ENCODE measurements at regions not wholly inside any gene's neighbourhood (a gene's known extent, or its start where the extent isn't known, plus 50 kb on each side); places are given as distances from the start of the nearest gene placed in this dataset.
A peak's percentile ranks its signal among the peaks of the same experiment; 100 is the strongest.
"Not testable (repeated sequence)": the region's sequence is repeated elsewhere in the genome, so short reads cannot be mapped to it uniquely, and the experiment has no call there.

DNA sequence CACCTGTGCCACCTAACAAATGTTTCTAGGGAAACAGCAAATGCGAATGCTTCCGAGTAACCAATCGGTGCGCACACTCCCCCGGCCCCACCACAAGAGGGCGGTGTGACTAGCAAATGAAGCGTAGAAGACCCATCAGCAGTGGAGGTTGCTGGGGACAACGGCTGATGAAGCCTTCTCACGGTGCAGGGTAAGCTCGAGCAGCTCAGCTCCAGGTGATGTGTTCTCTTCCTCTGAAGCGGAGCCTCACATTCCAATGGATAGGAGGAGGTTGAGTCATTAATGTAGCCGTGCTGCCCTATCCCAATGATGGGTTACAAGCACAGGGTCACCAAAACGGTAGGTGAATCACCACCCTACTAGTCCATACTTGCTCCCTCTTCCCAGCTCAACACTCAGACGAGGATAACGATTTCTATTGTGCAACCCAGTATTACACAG is 127.6 kb upstream of the TWIST2 start:
- H3K27me3 ChIP-seq (ENCODE audit: low read depth, low read length) = no peaks in the 10 kb centered on the region
- H3K4me1 ChIP-seq (ENCODE audit: low read length) = no peaks in the 10 kb centered on the region
- H3K9me3 ChIP-seq (ENCODE audit: insufficient read depth, low read length) = no peaks in the 10 kb centered on the region
- no peak overlapping the region for H3K4me3 ChIP-seq (ENCODE audit: low read length)
- H2AFZ ChIP-seq (ENCODE audit: low read depth, low read length) = no peak overlapping the region
- no peaks in the 10 kb centered on the region for H3K36me3 ChIP-seq (replicated peaks; ENCODE audit: low read depth, low read length)
- no peak overlapping the region for H3K4me2 ChIP-seq (ENCODE audit: low read length)
- no peak overlapping the region for H3K9ac ChIP-seq (ENCODE audit: low read length)
- TF ChIP-seq, protein P1, sequence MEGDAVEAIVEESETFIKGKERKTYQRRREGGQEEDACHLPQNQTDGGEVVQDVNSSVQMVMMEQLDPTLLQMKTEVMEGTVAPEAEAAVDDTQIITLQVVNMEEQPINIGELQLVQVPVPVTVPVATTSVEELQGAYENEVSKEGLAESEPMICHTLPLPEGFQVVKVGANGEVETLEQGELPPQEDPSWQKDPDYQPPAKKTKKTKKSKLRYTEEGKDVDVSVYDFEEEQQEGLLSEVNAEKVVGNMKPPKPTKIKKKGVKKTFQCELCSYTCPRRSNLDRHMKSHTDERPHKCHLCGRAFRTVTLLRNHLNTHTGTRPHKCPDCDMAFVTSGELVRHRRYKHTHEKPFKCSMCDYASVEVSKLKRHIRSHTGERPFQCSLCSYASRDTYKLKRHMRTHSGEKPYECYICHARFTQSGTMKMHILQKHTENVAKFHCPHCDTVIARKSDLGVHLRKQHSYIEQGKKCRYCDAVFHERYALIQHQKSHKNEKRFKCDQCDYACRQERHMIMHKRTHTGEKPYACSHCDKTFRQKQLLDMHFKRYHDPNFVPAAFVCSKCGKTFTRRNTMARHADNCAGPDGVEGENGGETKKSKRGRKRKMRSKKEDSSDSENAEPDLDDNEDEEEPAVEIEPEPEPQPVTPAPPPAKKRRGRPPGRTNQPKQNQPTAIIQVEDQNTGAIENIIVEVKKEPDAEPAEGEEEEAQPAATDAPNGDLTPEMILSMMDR (IDR thresholded peaks at IDR 0.05; ENCODE audit: low read depth, low read length) = peak; percentile 37
- TF ChIP-seq EZH2phosphoT487 (IDR thresholded peaks at IDR 0.05; ENCODE audit: low read depth) = no peak
- no peak overlapping the region for H3K27ac ChIP-seq (ENCODE audit: low read length)
- no peaks in the 10 kb centered on the region for H3K79me2 ChIP-seq (ENCODE audit: low read length)
- H4K20me1 ChIP-seq (ENCODE audit: insufficient read depth, low read length) = no peaks in the 10 kb centered on the region

DNA sequence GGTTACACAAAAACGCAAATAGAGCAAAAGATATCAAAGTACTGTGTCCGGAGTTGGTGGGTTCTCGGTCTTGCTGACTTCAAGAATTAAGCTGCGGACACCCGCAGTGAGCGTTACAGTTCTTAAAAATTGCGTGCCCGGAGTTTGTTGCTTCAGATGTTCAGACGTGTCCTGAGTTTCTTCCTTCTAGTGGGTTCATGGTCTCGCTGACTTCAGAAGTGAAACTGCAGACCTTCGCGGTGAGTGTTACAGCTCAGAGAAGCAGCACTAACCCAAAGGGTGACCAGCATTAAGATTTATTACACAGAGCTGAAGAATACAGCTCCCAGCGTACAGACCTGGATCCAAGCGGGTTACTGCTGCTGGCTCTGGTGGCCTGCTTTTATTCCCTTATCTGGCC is 125.7 kb upstream of the TWIST2 start:
- H3K36me3 ChIP-seq (replicated peaks; ENCODE audit: low read depth, low read length) = no peaks in the 10 kb centered on the region
- no peak overlapping the region for H3K4me3 ChIP-seq (ENCODE audit: low read length)
- no peak overlapping the region for H3K27ac ChIP-seq (ENCODE audit: low read length)
- no peaks in the 10 kb centered on the region for H4K20me1 ChIP-seq (ENCODE audit: insufficient read depth, low read length)
- no peak overlapping the region for H3K4me2 ChIP-seq (ENCODE audit: low read length)
- H3K4me1 ChIP-seq (ENCODE audit: low read length) = no peaks in the 10 kb centered on the region
- no peaks in the 10 kb centered on the region for H3K27me3 ChIP-seq (ENCODE audit: low read depth, low read length)
- TF ChIP-seq, protein P1 (IDR thresholded peaks at IDR 0.05; ENCODE audit: low read depth, low read length) = no peak
- TF ChIP-seq EZH2phosphoT487 (IDR thresholded peaks at IDR 0.05; ENCODE audit: low read depth) = no peak
- no peaks in the 10 kb centered on the region for H3K79me2 ChIP-seq (ENCODE audit: low read length)
- H3K9me3 ChIP-seq (ENCODE audit: insufficient read depth, low read length) = no peaks in the 10 kb centered on the region
- H3K9ac ChIP-seq (ENCODE audit: low read length) = no peak overlapping the region
- H2AFZ ChIP-seq (ENCODE audit: low read depth, low read length) = no peak overlapping the region

DNA sequence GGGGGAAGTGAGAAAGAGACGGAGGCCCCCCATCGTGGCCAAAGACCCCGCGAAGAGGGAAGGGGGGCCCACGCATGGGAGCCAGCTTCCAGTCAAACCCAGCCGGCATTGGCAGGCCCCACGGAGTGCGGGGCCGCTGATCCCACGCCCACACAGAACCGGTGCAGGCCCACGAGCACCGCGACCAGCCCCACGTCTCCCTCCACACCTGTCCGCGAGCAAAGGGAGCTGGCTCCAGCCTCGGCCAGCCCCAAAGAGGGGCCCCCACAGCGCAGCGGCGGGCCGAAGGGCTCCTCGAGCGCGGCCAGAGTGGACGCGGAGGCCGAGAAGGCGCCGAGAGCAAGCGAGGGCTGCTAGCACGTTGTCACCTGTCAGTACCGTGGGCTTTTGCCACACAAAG is 125.0 kb upstream of the TWIST2 start:
- no peak overlapping the region for H3K4me3 ChIP-seq (ENCODE audit: low read length)
- no peak overlapping the region for H3K9ac ChIP-seq (ENCODE audit: low read length)
- H2AFZ ChIP-seq (ENCODE audit: low read depth, low read length) = no peak overlapping the region
- H4K20me1 ChIP-seq (ENCODE audit: insufficient read depth, low read length) = no peaks in the 10 kb centered on the region
- H3K4me1 ChIP-seq (ENCODE audit: low read length) = no peaks in the 10 kb centered on the region
- H3K4me2 ChIP-seq (ENCODE audit: low read length) = no peak overlapping the region
- no peaks in the 10 kb centered on the region for H3K27me3 ChIP-seq (ENCODE audit: low read depth, low read length)
- TF ChIP-seq, protein P1 (IDR thresholded peaks at IDR 0.05; ENCODE audit: low read depth, low read length) = no peak
- TF ChIP-seq EZH2phosphoT487 (IDR thresholded peaks at IDR 0.05; ENCODE audit: low read depth) = no peak
- H3K36me3 ChIP-seq (replicated peaks; ENCODE audit: low read depth, low read length) = no peaks in the 10 kb centered on the region
- no peaks in the 10 kb centered on the region for H3K9me3 ChIP-seq (ENCODE audit: insufficient read depth, low read length)
- no peaks in the 10 kb centered on the region for H3K79me2 ChIP-seq (ENCODE audit: low read length)
- no peak overlapping the region for H3K27ac ChIP-seq (ENCODE audit: low read length)

DNA sequence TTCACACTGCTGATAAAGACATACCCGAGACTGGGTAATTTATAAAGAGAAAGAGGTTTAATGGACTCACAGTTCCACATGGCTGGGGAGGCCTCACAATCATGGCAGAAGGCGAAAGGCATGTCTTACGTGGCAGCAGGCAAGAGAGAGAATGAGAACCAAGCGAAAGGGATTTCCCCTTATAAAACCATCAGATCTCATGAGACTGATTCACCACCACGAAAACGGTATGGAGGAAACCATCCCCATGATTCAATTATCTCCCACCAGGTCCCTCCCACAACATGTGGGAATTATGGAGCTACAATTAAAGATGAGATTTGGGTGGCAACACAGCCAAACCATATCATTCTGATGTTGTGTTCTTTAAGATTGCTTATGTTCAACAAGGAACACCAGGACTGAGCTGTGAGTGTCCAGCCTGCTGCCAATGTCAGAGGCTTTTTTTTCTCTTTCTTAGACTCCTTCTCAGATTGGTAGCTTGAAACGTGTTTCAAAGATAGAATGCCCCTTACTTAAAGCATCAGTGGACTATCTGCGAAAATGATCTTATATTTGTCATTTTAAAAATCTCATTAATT is 124.1 kb upstream of the TWIST2 start:
- not testable (repeated sequence) for H4K20me1 ChIP-seq (ENCODE audit: insufficient read depth, low read length); H3K9ac ChIP-seq (ENCODE audit: low read length); H3K27ac ChIP-seq (ENCODE audit: low read length); H3K4me3 ChIP-seq (ENCODE audit: low read length); H3K4me1 ChIP-seq (ENCODE audit: low read length); H3K9me3 ChIP-seq (ENCODE audit: insufficient read depth, low read length); H2AFZ ChIP-seq (ENCODE audit: low read depth, low read length); H3K27me3 ChIP-seq (ENCODE audit: low read depth, low read length); H3K79me2 ChIP-seq (ENCODE audit: low read length); H3K36me3 ChIP-seq (replicated peaks; ENCODE audit: low read depth, low read length); H3K4me2 ChIP-seq (ENCODE audit: low read length)
